GM11168 (cell line): ENCODE measurements at regions not wholly inside any gene's neighbourhood (a gene's known extent, or its start where the extent isn't known, plus 50 kb on each side); places are given as distances from the start of the nearest gene placed in this dataset.
"Not testable (repeated sequence)": the region's sequence is repeated elsewhere in the genome, so short reads cannot be mapped to it uniquely, and the experiment has no call there.

Experiments
- in situ Hi-C: fragments of 300-500 bp; cut with MboI; formaldehyde crosslinking; loops from one replicate; pipeline ENCODE4 v1.12.0; 2022; ENCODE audit warnings: low sequenced_read_pairs; ENCODE audit not compliant: unreplicated experiment

GRCh38 chr4:116705466-116705865 lies 379.9 kb downstream of the TRAM1L1 start:
- in situ Hi-C loops, result no loop called here

DNA sequence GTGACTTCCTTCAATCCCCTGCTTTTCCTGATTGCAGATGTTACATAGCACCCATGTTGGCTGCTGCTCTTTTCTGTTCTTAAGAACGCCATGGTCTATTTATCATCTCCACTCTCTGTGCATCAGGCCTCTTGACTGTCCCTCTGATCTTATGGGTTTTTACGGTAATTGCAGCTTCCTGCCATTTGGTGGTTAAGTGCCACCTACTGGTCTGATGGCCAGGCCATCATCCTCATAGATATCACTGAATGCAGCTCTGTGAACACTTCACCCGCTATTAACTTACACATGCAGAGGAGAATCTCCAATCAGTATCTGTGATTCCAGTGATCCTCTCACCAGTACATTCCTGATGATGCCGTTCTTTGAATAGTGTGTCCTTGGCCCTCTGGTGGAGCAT lies 382.4 kb downstream of the TRAM1L1 start:
- in situ Hi-C loops, result no loop called here

DNA sequence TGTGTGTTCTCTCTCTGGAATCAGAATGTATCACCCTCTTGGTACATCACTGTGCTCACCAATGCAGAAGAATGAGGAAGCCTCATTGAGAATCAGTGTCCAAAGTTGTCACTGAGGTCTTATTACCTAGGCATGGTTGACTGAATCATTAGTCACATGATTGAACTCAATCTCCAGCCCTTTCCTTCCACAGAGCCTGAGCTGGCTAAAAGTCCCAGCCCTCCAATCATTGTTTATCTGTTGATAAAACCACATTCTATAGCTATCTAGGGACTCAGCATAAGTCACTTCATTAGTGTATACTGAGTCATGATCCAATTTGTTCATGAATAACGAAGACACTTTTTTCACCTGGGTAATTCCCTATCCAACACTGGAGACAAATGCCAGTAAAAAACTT lies 396.8 kb downstream of the TRAM1L1 start:
- in situ Hi-C loops, result no loop called here

GRCh38 chr4:116668190-116668589 lies 417.2 kb downstream of the TRAM1L1 start:
- in situ Hi-C loops, result no loop called here

DNA sequence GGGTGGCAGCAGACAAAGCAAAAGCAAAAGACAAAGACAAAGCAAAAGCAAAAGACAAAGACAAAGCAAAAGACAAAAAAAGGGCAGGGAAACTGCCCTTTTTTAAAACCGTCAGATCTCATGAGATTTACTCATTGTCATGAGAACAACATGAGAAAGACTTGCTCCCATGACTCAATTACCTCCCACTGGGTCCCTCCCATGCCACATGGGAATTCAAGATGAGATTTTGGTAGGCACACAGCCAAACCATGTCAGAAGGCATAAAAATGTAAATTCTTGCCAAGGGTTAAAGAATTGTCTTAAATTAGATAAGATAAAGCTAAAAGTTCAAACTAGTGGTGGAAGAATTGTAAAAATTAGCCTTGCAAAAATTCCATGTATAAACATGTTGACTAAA lies 419.7 kb downstream of the TRAM1L1 start:
- in situ Hi-C loops, result no loop called here

GRCh38 chr4:116664198-116664597 lies 421.2 kb downstream of the TRAM1L1 start:
- in situ Hi-C loops, result no loop called here

DNA sequence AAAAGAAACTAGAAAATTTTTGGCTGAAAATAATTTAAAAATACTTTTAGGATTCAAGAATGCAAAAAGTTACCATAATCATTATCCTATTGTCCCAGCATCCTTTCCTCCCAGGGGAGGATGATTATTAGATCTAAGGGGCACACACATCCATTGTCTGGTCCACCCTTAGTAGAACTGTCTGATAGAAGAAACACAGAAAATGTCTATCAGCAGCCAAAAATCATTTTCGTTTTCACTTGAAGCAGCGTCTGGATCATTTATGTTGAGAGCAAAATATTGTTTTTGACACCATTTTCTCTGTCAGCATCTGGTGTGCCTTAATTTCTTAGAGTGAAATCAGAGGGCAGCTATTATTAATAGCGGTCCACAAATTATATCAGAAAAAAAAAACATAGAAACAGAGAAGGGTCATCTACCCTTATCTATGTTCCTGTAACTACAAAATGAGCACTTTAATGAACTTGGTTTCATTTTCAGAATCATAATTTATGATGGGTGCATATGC lies 446.3 kb downstream of the TRAM1L1 start:
- in situ Hi-C loops, result no loop called here

GRCh38 chr4:116638592-116638991 lies 446.8 kb downstream of the TRAM1L1 start:
- in situ Hi-C loops, result no loop called here

DNA sequence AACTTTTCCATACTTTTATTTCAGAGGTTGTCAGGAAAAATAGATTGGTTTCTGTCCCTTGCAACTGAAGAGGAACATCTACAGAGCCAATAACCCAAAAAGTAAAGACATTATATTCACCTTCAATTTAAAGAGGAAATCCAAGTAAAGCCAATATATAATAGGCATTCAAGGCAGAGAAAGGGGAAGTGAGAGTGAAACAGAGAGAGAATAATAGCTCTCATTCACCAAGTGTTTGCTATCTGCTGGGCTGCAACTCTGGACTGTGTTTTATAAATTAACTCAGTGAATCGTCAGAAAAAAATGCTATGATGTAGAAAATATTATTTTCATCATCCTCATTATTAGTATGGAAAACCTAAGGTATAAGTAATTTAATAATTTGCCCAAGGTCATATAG lies 448.5 kb downstream of the TRAM1L1 start:
- in situ Hi-C loops, result no loop called here

- in situ Hi-C loops, result no loop called here
Measured at GRCh38 chr4:116632269-116632668, 453.1 kb downstream of the TRAM1L1 start.

GRCh38 chr4:116628598-116628997 lies 456.8 kb downstream of the TRAM1L1 start:
- in situ Hi-C loops, result no loop called here

GRCh38 chr4:116627545-116627944 lies 457.8 kb downstream of the TRAM1L1 start:
- in situ Hi-C loops, result no loop called here

- in situ Hi-C loops, result not testable (repeated sequence)
Measured at GRCh38 chr4:116619508-116619907, 465.9 kb downstream of the TRAM1L1 start.

GRCh38 chr4:116618638-116619037 lies 466.7 kb downstream of the TRAM1L1 start:
- in situ Hi-C loops, result no loop called here

DNA sequence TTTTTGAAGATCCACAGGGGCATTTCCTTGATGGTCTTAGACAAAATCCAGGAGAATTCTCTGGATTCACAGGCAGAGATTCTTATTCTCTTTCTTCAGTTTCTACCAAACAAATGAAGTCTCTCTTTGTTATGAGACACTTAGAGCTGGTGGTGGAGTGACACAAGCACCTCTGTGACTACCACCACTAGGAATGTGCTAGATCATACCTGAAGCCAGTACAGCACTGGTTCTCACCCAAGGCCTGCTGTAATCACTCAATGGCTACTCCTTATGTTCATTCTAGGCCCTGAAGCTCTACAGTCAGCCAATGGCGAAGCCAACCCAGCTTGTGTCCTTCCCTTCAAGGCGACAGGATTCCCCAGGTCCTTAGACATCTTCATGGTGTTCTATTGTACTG lies 482.3 kb downstream of the TRAM1L1 start:
- in situ Hi-C loops, result no loop called here

DNA sequence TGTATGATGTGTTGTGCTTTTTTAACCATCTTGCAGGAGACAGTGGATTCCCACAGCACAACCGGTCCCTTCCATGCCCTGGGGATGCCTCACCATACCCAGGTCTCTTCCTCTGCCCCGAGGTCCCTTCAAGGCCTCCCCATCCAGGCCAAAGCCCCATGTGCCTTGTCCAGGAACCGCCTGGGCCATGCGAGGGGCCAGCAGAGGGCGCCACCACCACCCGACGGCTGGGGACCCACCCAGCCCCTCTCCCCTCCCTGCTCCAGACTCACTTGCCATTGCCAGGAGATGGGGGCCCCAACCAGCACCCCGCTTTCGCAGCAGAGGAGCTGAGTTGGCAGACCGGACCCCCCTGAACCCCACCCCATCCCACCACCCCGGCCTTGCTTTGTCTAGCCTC lies 485.5 kb downstream of the TRAM1L1 start:
- in situ Hi-C loops, result no loop called here

DNA sequence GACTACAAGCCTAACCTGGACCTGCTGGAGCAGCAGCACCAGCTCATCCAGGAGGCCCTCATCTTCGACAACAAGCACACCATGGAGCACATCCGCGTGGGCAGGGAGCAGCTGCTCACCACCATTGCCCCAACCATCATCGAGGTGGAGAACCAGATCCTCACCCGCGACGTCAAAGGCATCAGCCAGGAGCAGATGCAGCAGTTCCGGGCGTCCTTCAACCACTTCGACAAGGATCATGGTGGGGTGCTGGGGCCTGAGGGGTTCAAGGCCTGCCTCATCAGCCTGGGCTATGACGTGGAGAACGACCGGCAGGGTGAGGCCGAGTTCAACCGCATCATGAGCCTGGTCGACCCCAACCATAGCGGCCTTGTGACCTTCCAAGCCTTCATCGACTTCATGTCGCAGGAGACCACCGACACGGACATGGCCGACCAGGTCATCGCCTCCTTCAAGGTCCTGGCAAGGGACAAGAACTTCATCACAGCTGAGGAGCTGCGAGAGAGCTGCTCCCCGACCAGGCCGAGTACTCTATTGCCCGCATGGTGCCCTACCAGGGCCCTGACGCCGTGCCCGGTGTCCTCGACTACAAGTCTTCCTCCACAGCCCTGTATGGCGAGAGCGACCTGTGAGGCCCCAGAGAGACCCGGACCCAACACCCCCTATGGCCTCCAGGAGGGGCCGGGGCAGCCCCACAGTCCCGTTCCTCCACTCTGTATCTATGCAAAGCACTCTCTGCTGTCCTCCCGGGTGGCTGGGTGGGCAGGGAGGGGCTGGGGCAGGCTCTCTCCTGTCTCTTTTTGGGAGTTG lies 486.2 kb downstream of the TRAM1L1 start:
- in situ Hi-C loops, result no loop called here

DNA sequence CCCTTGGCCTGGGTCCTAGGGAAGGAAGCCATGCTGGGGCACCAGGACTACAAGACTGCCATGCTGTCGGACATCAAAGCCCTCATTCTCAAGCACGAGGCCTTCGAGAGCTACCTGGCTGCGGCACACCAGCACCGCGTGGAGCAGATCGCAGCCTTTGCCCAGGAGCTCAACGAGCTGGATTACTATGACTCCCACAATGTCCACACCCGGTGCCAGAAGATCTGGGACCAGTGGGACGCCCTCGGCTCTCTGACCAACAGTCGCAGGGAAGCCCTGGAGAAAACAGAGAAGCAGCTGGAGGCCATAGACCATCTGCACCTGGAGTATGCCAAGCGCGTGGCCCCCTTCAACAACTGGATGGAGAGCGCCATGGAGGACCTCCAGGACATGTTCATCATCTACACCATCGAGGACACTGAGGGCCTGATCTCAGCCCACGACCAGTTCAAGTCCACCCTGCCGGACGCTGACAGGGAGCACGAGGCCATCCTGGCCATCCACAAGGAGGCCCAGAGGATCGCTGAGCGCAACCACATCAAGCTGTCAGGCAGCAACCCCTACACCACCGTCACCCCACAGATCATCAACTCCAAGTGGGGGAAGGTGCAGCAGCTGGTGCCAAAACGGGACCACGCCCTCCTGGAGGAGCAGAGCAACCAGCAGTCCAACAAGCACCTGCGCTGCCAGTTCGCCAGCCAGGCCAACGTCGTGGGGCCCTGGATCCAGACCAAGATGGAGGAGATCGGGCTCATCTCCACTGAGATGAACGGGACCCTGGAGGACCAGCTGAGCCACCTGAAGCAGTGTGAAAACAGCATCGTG lies 487.0 kb downstream of the TRAM1L1 start:
- in situ Hi-C loops, result no loop called here

DNA sequence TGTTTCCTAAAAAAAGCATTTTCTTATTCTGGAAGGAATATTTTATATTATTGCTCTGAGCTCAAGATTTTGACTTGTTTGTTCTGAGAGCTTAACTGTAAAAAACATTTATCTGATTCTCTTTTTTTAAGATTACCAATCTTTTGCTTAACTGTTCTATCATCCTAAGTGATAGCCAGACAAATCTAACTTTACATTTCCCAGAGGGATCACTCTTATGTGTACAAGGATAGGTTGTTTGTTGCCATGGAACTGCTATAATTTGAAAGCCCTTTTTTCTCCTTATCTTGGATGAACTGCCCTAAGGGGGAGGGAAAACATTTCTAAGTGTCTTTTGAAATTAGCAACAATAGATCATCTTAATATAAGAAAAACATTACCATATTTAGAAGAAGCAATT lies 494.7 kb downstream of the TRAM1L1 start:
- in situ Hi-C loops, result no loop called here

DNA sequence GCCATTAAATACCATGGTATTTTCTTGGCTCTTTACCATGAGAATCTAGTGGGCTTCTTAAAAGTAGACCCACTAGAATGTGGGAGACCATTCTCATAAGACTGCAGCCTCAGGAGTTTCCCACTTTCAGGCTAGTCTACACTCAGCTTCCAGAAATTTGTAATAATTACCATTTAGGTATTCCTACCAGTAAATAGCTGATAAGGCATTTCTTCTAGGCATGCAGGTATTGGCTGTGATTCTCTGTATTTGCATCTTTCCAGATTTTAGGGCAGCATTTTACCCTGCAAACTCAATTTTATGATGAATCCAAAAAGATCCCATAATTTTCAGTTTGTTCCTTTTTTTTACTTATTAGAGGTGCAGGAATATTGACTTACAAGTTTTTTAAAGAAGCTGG lies 496.6 kb downstream of the TRAM1L1 start:
- in situ Hi-C loops, result no loop called here

GRCh38 chr4:116585246-116585645 lies 500.1 kb downstream of the TRAM1L1 start:
- in situ Hi-C loops, result no loop called here
